LHCN-M2 (cell line): ENCODE measurements at regions not wholly inside any gene's neighbourhood (a gene's known extent, or its start where the extent isn't known, plus 50 kb on each side); places are given as distances from the start of the nearest gene placed in this dataset.
"Not testable (repeated sequence)": the region's sequence is repeated elsewhere in the genome, so short reads cannot be mapped to it uniquely, and the experiment has no call there.

Source experiments
- DNase-seq: peaks from one replicate; pipeline ENCODE4 v3.0.0-alpha.2; 2012; ENCODE audit warnings: low read depth

GRCh38 chr4:117678861-117679260, 355.4 kb upstream of the NDST3 start:
- no peak for DNase-seq

- no peak for DNase-seq
These were observed 342.5 kb upstream of the NDST3 start for GRCh38 chr4:117691572-117692351.

GRCh38 chr4:117692538-117692937, 341.7 kb upstream of the NDST3 start:
- no peak for DNase-seq

- DNase-seq: no peak
These were observed 334.7 kb upstream of the NDST3 start for GRCh38 chr4:117699595-117699994.

GRCh38 chr4:117700111-117700892, 334.0 kb upstream of the NDST3 start:
- DNase-seq: no peak

- no peak for DNase-seq
These were observed 331.9 kb upstream of the NDST3 start for GRCh38 chr4:117702353-117702752.

- DNase-seq: no peak
These were observed 329.6 kb upstream of the NDST3 start for GRCh38 chr4:117704721-117705120.

GRCh38 chr4:117740736-117741135, 293.6 kb upstream of the NDST3 start:
- DNase-seq: no peak

GRCh38 chr4:117745379-117745778, 288.9 kb upstream of the NDST3 start:
- not testable (repeated sequence) for DNase-seq

- DNase-seq: no peak
These were observed 278.8 kb upstream of the NDST3 start for GRCh38 chr4:117755438-117755837.

- no peak for DNase-seq
These were observed 265.7 kb upstream of the NDST3 start for GRCh38 chr4:117768610-117769009.

GRCh38 chr4:117770269-117771102, 263.8 kb upstream of the NDST3 start:
- DNase-seq: no peak

GRCh38 chr4:117771647-117772337, 262.5 kb upstream of the NDST3 start:
- DNase-seq: no peak

- no peak for DNase-seq
These were observed 261.0 kb upstream of the NDST3 start for GRCh38 chr4:117773064-117773936.

GRCh38 chr4:117777721-117778120, 256.6 kb upstream of the NDST3 start:
- no peak for DNase-seq

- no peak for DNase-seq
These were observed 250.6 kb upstream of the NDST3 start for GRCh38 chr4:117783716-117784115.

- no peak for DNase-seq
These were observed 250.0 kb upstream of the NDST3 start for GRCh38 chr4:117784266-117784665.

GRCh38 chr4:117786566-117786965, 247.7 kb upstream of the NDST3 start:
- no peak for DNase-seq

GRCh38 chr4:117793845-117794480, 240.3 kb upstream of the NDST3 start:
- no peak for DNase-seq

GRCh38 chr4:117796677-117797076, 237.6 kb upstream of the NDST3 start:
- DNase-seq: no peak
